GM11168 (cell line): ENCODE measurements at regions not wholly inside any gene's neighbourhood (a gene's known extent, or its start where the extent isn't known, plus 50 kb on each side); places are given as distances from the start of the nearest gene placed in this dataset.

Experiments used
- in situ Hi-C: fragments of 300-500 bp; cut with MboI; formaldehyde crosslinking; loops from one replicate; pipeline ENCODE4 v1.12.0; 2022; ENCODE audit warnings: low sequenced_read_pairs; ENCODE audit not compliant: unreplicated experiment

- in situ Hi-C loops, result no loop called here
Measured at GRCh38 chrX:10797466-10797865, 177.1 kb upstream of the MID1 start.

GRCh38 chrX:10798041-10798440 is 177.7 kb upstream of the MID1 start:
- in situ Hi-C loops, result no loop called here

GRCh38 chrX:10800796-10801195 is 180.4 kb upstream of the MID1 start:
- in situ Hi-C loops, result no loop called here

GRCh38 chrX:10811111-10811510 is 190.7 kb upstream of the MID1 start:
- in situ Hi-C loops, result no loop called here

GRCh38 chrX:10813761-10814160 is 193.4 kb upstream of the MID1 start:
- in situ Hi-C loops, result no loop called here

DNA sequence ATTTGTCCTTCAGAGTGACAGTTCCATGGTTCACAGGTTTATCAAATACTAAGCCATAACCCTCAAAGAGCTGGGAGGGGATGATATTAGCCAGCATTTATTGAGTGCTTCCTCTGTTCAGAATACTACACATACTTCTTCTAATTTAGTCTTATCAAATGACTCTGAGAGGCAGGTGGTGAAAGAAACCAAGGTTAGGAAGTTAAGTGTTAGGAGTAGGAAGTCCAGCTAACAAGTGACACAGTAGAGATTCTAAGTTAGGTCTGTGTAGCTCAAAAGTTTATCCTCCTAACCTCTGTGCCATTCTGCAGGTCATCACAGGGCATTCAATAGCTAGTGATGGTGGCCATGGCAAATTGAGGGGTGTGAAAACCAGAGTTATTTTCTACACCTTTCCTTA is 198.3 kb upstream of the MID1 start:
- in situ Hi-C loops, result no loop called here

DNA sequence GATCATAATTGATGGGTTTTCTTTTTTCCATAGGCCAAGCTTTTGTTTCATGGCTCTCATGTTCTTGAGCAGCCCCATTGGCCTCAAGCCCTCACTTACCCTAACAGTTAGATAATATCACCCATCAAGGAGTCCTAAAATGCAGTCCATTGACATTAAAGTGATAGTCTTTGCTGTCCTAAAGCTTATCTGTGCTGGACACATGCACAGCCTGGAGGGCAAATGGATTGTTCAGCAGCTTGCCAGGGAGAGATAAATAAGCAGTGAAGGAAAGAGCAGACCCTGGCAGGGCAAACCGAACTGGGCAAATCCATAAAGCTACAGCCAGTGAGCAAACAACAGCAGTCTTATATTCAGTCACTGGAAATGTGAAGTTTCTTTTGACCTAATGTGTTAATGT is 199.6 kb upstream of the MID1 start:
- in situ Hi-C loops, result no loop called here

DNA sequence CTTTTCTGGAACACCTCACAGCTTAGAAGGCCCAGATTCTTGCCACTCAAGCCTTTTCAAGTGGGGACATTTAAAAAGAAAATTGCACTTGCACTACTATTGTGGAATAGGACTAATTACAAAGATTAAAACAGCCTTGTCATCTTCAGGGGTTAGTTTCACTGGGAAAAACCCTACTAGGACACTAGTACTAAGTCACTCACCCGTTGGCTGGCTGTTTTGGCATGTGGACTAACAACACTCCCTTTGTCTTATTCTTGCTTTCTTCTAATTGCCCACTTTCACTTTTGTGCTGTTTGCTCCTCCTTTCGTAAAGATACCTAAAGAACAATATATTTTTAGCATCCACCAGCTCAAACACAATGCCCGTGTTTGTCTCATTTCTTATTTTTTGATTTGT is 200.9 kb upstream of the MID1 start:
- in situ Hi-C loops, result no loop called here

- in situ Hi-C loops, result no loop called here
Measured at GRCh38 chrX:10828036-10828435, 207.7 kb upstream of the MID1 start.

DNA sequence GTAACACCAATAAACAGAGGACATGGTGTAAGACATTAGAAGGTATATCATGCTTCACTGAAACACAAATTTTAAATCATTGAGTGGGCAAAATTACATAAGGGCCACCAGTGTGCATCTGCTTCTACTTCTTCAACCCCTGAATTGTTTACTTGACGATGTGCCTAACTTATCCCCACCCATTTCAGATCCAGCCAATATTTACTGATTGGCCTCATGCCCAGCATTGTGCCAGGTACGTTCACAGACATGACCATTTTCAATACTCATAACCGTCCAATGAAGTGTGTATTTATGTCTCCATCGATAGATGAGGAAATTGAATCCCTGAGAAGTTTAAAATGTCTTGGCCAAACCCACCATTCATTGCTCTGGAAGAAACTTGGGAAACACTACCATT is 208.3 kb upstream of the MID1 start:
- in situ Hi-C loops, result no loop called here

- in situ Hi-C loops, result no loop called here
Measured at GRCh38 chrX:10831716-10832502, 211.5 kb upstream of the MID1 start.

DNA sequence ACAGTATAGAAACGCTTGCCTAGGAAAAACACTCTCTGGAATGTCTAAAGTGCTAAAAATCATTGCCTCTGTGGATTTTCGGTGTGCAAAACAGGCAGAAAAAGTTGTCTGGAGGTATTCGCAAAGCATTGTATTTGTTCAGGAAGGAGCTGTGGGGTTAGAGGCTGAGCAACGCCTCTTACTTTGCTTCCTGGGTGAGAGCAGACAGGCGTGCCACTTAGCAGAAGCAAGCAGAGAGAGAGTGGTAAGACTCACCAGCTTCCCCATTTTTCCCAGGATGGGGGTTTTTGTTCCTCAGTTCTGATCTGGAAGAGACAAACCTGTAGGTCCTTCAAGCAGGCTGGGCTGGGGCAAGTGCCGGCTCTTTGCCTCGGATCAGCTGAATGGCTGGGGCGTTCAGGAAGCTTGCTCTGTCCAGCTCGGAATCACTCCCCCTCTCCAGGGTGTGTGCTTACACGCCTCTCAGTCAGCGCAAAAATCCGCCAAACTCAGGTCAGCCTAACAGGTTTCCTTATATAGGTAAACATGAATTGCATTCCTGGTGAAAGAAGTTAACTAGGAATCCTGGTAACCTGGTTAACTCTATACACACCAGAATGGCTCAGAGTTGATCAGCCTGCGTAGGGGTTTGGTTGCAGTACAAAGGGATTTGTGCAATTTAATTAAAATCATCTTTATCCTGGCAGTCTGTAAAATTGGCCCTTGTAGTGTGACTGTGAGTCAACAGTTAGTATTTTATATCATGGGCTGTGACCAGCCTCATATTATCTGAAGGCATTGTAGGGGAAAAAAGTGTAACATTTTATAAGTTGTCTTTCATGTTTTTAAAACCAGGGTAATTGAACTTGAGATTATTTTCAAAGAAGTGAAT is 213.1 kb upstream of the MID1 start:
- in situ Hi-C loops, result no loop called here

DNA sequence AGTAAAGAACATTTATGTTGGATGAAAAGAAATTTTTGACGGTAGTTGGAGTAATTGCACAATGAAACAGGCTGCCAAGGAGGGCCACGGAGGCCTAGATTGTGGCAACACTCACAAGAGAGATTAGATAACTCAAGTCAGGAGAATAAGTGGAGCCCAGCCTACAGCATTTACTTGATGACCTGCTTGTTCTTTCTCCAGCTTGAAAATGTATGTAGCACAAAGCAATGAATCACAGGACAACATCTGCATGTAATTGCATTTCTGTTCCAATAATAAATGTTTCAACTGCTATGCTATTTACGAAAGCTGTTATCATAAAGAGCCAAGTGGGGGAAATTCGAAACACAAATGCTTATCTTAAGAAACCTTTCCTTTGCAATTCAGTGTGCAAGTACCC is 221.2 kb upstream of the MID1 start:
- in situ Hi-C loops, result no loop called here

DNA sequence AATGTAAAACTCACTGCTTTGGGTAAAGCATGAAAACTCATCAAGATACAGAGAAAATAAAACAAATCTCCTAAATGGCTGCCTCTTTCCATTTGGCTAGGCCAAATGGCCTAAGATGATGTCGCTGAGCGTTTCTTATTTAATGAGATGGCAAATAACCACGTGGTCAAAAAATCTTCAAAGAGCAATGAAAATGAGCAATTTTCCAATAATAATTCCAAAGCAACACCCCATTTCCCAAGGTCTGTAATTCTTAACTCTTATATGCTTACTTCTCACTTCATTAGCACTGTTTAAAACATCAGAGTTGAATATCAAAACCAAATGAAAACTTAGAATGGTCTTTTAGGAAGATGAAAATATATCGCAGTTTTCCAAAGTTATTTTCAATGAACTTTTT is 222.3 kb upstream of the MID1 start:
- in situ Hi-C loops, result no loop called here

GRCh38 chrX:10847333-10847732 is 226.9 kb upstream of the MID1 start:
- in situ Hi-C loops, result no loop called here

GRCh38 chrX:10851809-10852208 is 231.4 kb upstream of the MID1 start:
- in situ Hi-C loops, result no loop called here

- in situ Hi-C loops, result no loop called here
Measured at GRCh38 chrX:10854594-10854993, 234.2 kb upstream of the MID1 start.

DNA sequence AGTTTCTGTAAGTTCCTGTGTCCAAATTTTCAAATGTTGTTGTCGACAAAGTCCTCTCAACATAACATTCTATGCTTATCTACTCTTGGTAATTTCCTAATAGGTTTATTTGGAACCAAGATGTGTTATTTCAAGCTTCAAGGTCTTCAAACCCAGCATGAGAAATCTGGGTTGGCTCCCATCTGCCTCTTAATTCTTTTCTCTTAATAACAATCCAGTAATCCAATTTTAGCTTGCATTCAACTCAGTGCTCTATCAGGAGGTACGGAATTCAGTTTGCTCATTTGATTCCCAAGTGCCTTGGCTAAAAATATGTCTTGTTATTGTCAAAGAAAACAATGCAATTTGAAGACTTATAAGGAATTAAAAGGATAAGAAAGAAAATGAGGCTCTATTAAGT is 235.5 kb upstream of the MID1 start:
- in situ Hi-C loops, result no loop called here

GRCh38 chrX:10856797-10857196 is 236.4 kb upstream of the MID1 start:
- in situ Hi-C loops, result no loop called here

- in situ Hi-C loops, result no loop called here
Measured at GRCh38 chrX:10859353-10859752, 239.0 kb upstream of the MID1 start.

GRCh38 chrX:10875995-10876394 is 235.1 kb upstream of the HCCS start:
- in situ Hi-C loops, result no loop called here

DNA sequence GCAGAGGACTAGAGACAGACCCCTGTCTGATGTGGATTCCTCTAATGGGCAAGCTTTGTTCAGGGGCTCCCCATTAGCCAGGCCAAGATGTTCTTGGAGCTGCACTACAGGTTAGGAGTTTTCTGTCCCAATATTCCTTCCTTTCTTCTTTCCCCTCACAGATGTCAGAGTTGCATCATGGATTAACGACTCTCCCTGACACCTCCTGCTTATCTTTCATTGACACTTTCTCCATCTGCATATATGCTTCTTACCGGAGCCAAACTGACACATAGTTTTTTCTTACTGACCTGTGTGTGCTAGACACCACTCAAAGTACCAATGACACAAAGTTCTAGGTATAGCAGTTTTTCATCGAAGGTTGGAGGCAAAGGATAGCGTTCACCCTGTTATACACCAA is 228.6 kb upstream of the HCCS start:
- in situ Hi-C loops, result no loop called here
